GM23338 (cell line): ENCODE measurements at regions not wholly inside any gene's neighbourhood (a gene's known extent, or its start where the extent isn't known, plus 50 kb on each side); places are given as distances from the start of the nearest gene placed in this dataset.

Experiments used
- ATAC-seq: fragments of 200-7000 bp; cut with Tn5 transposase; 3 replicates; pipeline ENCODE4 v1.9.1; 2020
- DNase-seq: peaks from one replicate; pipeline ENCODE4 v3.0.0-alpha.2; 2015; ENCODE audit warnings: low spot score
- H2AFZ ChIP-seq: fragments of 200-600 bp; sonication (generic); 2 replicates; pipeline ENCODE4 v1.8.0; 2016; ENCODE audit warnings: antibody characterized with exemption, mild to moderate bottlenecking, moderate library complexity
- H3F3A ChIP-seq: fragments of 200-600 bp; sonication (generic); replicated peaks from 2 replicates; pipeline ENCODE4 v1.8.0; 2017; ENCODE audit warnings: antibody characterized with exemption, mixed run types, low read depth
- H3K27ac ChIP-seq: fragments of 200-600 bp; sonication (generic); 2 replicates; pipeline ENCODE4 v1.6.1; 2016; ENCODE audit warnings: low read depth
- H3K27me3 ChIP-seq: fragments of 200-600 bp; sonication (generic); 2 replicates; pipeline ENCODE4 v1.8.0; 2016; ENCODE audit warnings: mild to moderate bottlenecking, mixed run types, moderate library complexity; ENCODE audit not compliant: insufficient read depth
- H3K36me3 ChIP-seq: fragments of 200-600 bp; sonication (generic); 2 replicates; pipeline ENCODE4 v1.8.0; 2016; ENCODE audit warnings: mild to moderate bottlenecking; ENCODE audit not compliant: insufficient read depth
- H3K4me1 ChIP-seq: fragments of 200-600 bp; sonication (generic); 2 replicates; pipeline ENCODE4 v1.8.0; 2016; ENCODE audit warnings: mild to moderate bottlenecking, moderate library complexity; ENCODE audit not compliant: insufficient read depth
- H3K4me2 ChIP-seq: fragments of 200-600 bp; sonication (generic); 2 replicates; pipeline ENCODE4 v1.7.1; 2017; ENCODE audit warnings: mixed run types
- H3K4me3 ChIP-seq: fragments of 200-600 bp; sonication (generic); 2 replicates; pipeline ENCODE4 v1.6.1; 2016; ENCODE audit warnings: mixed run types
- H3K79me2 ChIP-seq: fragments of 200-600 bp; sonication (generic); replicated peaks from 2 replicates; pipeline ENCODE4 v1.8.0; 2017; ENCODE audit warnings: mild to moderate bottlenecking; ENCODE audit not compliant: insufficient read depth
- H3K9me2 ChIP-seq: fragments of 200-600 bp; sonication (generic); 2 replicates; pipeline ENCODE4 v1.8.0; 2017; ENCODE audit not compliant: insufficient read depth
- H4K20me1 ChIP-seq: fragments of 200-600 bp; sonication (generic); replicated peaks from 2 replicates; pipeline ENCODE4 v1.8.0; 2017; ENCODE audit warnings: mild to moderate bottlenecking; ENCODE audit not compliant: insufficient read depth
- H3K27ac Mint-ChIP-seq: 2 replicates; pipeline ENCODE4 v1.8.0; 2020; ENCODE audit warnings: inconsistent platforms, mild to moderate bottlenecking, moderate library complexity, mixed read lengths
- H3K27me3 Mint-ChIP-seq: 3 replicates; pipeline ENCODE4 v1.8.0; 2022; ENCODE audit warnings: low read depth, mild to moderate bottlenecking, moderate library complexity, mixed read lengths, inconsistent platforms; ENCODE audit not compliant: insufficient read depth, poor library complexity
- H3K36me3 Mint-ChIP-seq: 3 replicates; pipeline ENCODE4 v1.8.0; 2021; ENCODE audit warnings: low read depth, mild to moderate bottlenecking, inconsistent platforms, moderate library complexity, mixed read lengths
- H3K4me1 Mint-ChIP-seq: 3 replicates; pipeline ENCODE4 v1.8.0; 2020; ENCODE audit warnings: mild to moderate bottlenecking, inconsistent platforms, mixed read lengths
- H3K4me3 Mint-ChIP-seq: 3 replicates; pipeline ENCODE4 v1.8.0; 2021; ENCODE audit warnings: moderate library complexity, mild to moderate bottlenecking, inconsistent platforms, mixed read lengths
- H3K9me3 Mint-ChIP-seq: 3 replicates; pipeline ENCODE4 v1.8.0; 2020; ENCODE audit warnings: moderate library complexity, mild to moderate bottlenecking, inconsistent platforms, mixed read lengths
- CREB1 ChIP-seq: fragments of 250-450 bp; sonication (Bioruptor Pico); IDR thresholded peaks from 2 replicates; pipeline ENCODE4 v1.5.0; 2020; ENCODE audit warnings: low read depth, mild to moderate bottlenecking, moderate library complexity
- CTCF ChIP-seq, 2 experiments: fragments of 200-600 bp in 1 of 2; sonication (generic) in 1 of 2; conservative IDR thresholded peaks; 2 replicates each; pipeline versions ENCODE4 v1.5.1 to v1.6.1; 2016 to 2017; ENCODE audit warnings: antibody characterized with exemption in 2 of 2, low read depth in 2 of 2, mild to moderate bottlenecking in 2 of 2, moderate library complexity in 1 of 2
- ETS1 ChIP-seq: IDR thresholded peaks from 2 replicates; pipeline ENCODE4 v1.6.1; 2016; ENCODE audit warnings: antibody characterized with exemption
- EZH2 ChIP-seq: fragments of 200-600 bp; sonication (generic); IDR thresholded peaks from one replicate; pipeline ENCODE4 v1.8.0; 2017; ENCODE audit warnings: antibody characterized with exemption, mild to moderate bottlenecking, low read depth; ENCODE audit not compliant: unreplicated experiment
- EZH2phosphoT487 ChIP-seq: fragments of 200-600 bp; sonication (generic); IDR thresholded peaks from one replicate; pipeline ENCODE4 v1.8.1; 2018; ENCODE audit warnings: antibody characterized with exemption; ENCODE audit not compliant: unreplicated experiment
- POLR2AphosphoS5 ChIP-seq: IDR thresholded peaks from 2 replicates; pipeline ENCODE4 v1.6.1; 2016; ENCODE audit warnings: antibody characterized with exemption, low read depth
- REST ChIP-seq: IDR thresholded peaks from one replicate; pipeline ENCODE4 v1.6.1; 2018; ENCODE audit warnings: antibody characterized with exemption; ENCODE audit not compliant: unreplicated experiment
- STAT1 ChIP-seq: IDR thresholded peaks from one replicate; pipeline ENCODE4 v1.6.1; 2016; ENCODE audit warnings: antibody characterized with exemption; ENCODE audit not compliant: unreplicated experiment
- ZNF331 ChIP-seq: fragments of 250-450 bp; sonication (Bioruptor Pico); IDR thresholded peaks from 2 replicates; pipeline ENCODE4 v1.5.0; 2020; ENCODE audit warnings: low read depth, mild to moderate bottlenecking, moderate library complexity

GRCh38 chr18:77876319-77876865 lies 626.7 kb downstream of the GALR1 start (continued):
- TF ChIP-seq ETS1, result no peak
- no peak for TF ChIP-seq STAT1
- TF ChIP-seq REST, result no peak

GRCh38 chr18:77879829-77880228 lies 630.2 kb downstream of the GALR1 start:
- no peak overlapping the region for H3K4me2 ChIP-seq
- H3K36me3 ChIP-seq, result peaks cover 8% of the 10 kb centered on the region; the same call in 1 of the 2 replicates
- H3K79me2 ChIP-seq, result no peaks in the 10 kb centered on the region
- Mint-ChIP-seq H3K36me3 (peaks cover 23% of the 10 kb centered on the region; the same call in 2 of the 3 replicates), H3K27me3 (peaks cover under 1% of the 10 kb centered on the region), H3K4me3 (no peak overlapping the region), H3K4me1 (no peaks in the 10 kb centered on the region), H3K27ac (no peak overlapping the region), H3K9me3 (peaks cover 91% of the 10 kb centered on the region)
- no peaks in the 10 kb centered on the region for H3K4me1 ChIP-seq
- no peak overlapping the region for H2AFZ ChIP-seq
- no peak overlapping the region for H3K27ac ChIP-seq
- H3K27me3 ChIP-seq, result no peaks in the 10 kb centered on the region
- DNase-seq, result no peak
- no peaks in the 10 kb centered on the region for H4K20me1 ChIP-seq
- H3K4me3 ChIP-seq, result no peak overlapping the region
- H3K9me2 ChIP-seq, result no peaks in the 10 kb centered on the region
- H3F3A ChIP-seq, result no peaks in the 10 kb centered on the region
- no peak for ATAC-seq
- no peak for TF ChIP-seq CREB1 (CRISPR knock-in tag)
- no peak for TF ChIP-seq CTCF (conservative IDR thresholded peaks at IDR 0.05; ENCODE audit: low read depth in 2 of 2)
- TF ChIP-seq STAT1, result no peak
- no peak for TF ChIP-seq ETS1
- no peak for TF ChIP-seq ZNF331
- no peak for TF ChIP-seq POLR2AphosphoS5
- no peak for TF ChIP-seq EZH2phosphoT487
- no peak for TF ChIP-seq EZH2
